H7 (cell line): ENCODE measurements at regions not wholly inside any gene's neighbourhood (a gene's known extent, or its start where the extent isn't known, plus 50 kb on each side); places are given as distances from the start of the nearest gene placed in this dataset.

Source experiments
- DNase-seq: peaks from one replicate; pipeline ENCODE4 v3.0.0; 2012
- H3K27me3 ChIP-seq: 2 replicates; pipeline ENCODE4 v1.6.0; 2011; ENCODE audit warnings: mild to moderate bottlenecking, low read length; ENCODE audit not compliant: control insufficient read depth, insufficient read depth
- H3K36me3 ChIP-seq: replicated peaks from 2 replicates; pipeline ENCODE4 v1.5.1; 2011; ENCODE audit warnings: low read length; ENCODE audit not compliant: control insufficient read depth, insufficient read depth
- H3K4me3 ChIP-seq: 2 replicates; pipeline ENCODE4 v1.5.1; 2011; ENCODE audit warnings: low read depth, mild to moderate bottlenecking, control low read depth, low read length, moderate library complexity; ENCODE audit not compliant: insufficient read depth

GRCh38 chr1:5333291-5333690 is 658.9 kb downstream of the NPHP4 start:
- Histone ChIP-seq H3K4me3 (no peak overlapping the region), H3K36me3 (no peaks in the 10 kb centered on the region), H3K27me3 (no peaks in the 10 kb centered on the region)
- no peak for DNase-seq

GRCh38 chr1:5331101-5331500 is 661.1 kb downstream of the NPHP4 start:
- no peak for DNase-seq
- Histone ChIP-seq H3K36me3 (no peaks in the 10 kb centered on the region), H3K27me3 (no peaks in the 10 kb centered on the region), H3K4me3 (no peak overlapping the region)

- H3K36me3 ChIP-seq = no peaks in the 10 kb centered on the region
- DNase-seq = no peak
- H3K27me3 ChIP-seq = no peaks in the 10 kb centered on the region
- no peak overlapping the region for H3K4me3 ChIP-seq
Observed at GRCh38 chr1:5329068-5329739, 663.0 kb downstream of the NPHP4 start.

GRCh38 chr1:5324883-5325282 is 667.3 kb downstream of the NPHP4 start:
- DNase-seq = no peak
- Histone ChIP-seq H3K36me3 (no peaks in the 10 kb centered on the region), H3K4me3 (no peak overlapping the region), H3K27me3 (no peaks in the 10 kb centered on the region)

- Histone ChIP-seq H3K36me3 (no peaks in the 10 kb centered on the region), H3K4me3 (no peak overlapping the region), H3K27me3 (no peaks in the 10 kb centered on the region; the same call in 1 of the 2 replicates)
- no peak for DNase-seq
Observed at GRCh38 chr1:5318143-5318816, 663.9 kb downstream of the AJAP1 start.

- Histone ChIP-seq H3K27me3 (no peaks in the 10 kb centered on the region; the same call in 1 of the 2 replicates), H3K36me3 (no peaks in the 10 kb centered on the region), H3K4me3 (no peak overlapping the region)
- DNase-seq = no peak
Observed at GRCh38 chr1:5317391-5317790, 663.0 kb downstream of the AJAP1 start.

GRCh38 chr1:5312862-5313261 is 658.5 kb downstream of the AJAP1 start:
- Histone ChIP-seq H3K4me3 (no peak overlapping the region), H3K36me3 (no peaks in the 10 kb centered on the region), H3K27me3 (no peaks in the 10 kb centered on the region; the same call in 1 of the 2 replicates)
- no peak for DNase-seq

GRCh38 chr1:5312293-5312674 is 657.9 kb downstream of the AJAP1 start:
- no peak for DNase-seq
- Histone ChIP-seq H3K27me3 (no peaks in the 10 kb centered on the region; the same call in 1 of the 2 replicates), H3K36me3 (no peaks in the 10 kb centered on the region), H3K4me3 (no peak overlapping the region)

- no peaks in the 10 kb centered on the region; the same call in 1 of the 2 replicates for H3K27me3 ChIP-seq
- no peak overlapping the region for H3K4me3 ChIP-seq
- no peaks in the 10 kb centered on the region for H3K36me3 ChIP-seq
- DNase-seq = no peak
Observed at GRCh38 chr1:5311634-5312292, 657.4 kb downstream of the AJAP1 start.

GRCh38 chr1:5311147-5311546 is 656.7 kb downstream of the AJAP1 start:
- Histone ChIP-seq H3K27me3 (no peaks in the 10 kb centered on the region; the same call in 1 of the 2 replicates), H3K4me3 (no peak overlapping the region), H3K36me3 (no peaks in the 10 kb centered on the region)
- no peak for DNase-seq

- DNase-seq = no peak
- Histone ChIP-seq H3K27me3 (no peaks in the 10 kb centered on the region), H3K36me3 (no peaks in the 10 kb centered on the region), H3K4me3 (no peak overlapping the region)
Observed at GRCh38 chr1:5308249-5308648, 653.8 kb downstream of the AJAP1 start.

GRCh38 chr1:5304702-5305101 is 650.3 kb downstream of the AJAP1 start:
- no peaks in the 10 kb centered on the region for H3K36me3 ChIP-seq
- peaks cover 2% of the 10 kb centered on the region; the same call in 1 of the 2 replicates for H3K27me3 ChIP-seq
- no peak for DNase-seq
- H3K4me3 ChIP-seq = no peak overlapping the region

- no peak overlapping the region for H3K4me3 ChIP-seq
- H3K36me3 ChIP-seq = no peaks in the 10 kb centered on the region
- DNase-seq = no peak
- peaks cover 2% of the 10 kb centered on the region; the same call in 1 of the 2 replicates for H3K27me3 ChIP-seq
Observed at GRCh38 chr1:5298376-5298775, 644.0 kb downstream of the AJAP1 start.

GRCh38 chr1:5297886-5298239 is 643.5 kb downstream of the AJAP1 start:
- DNase-seq = no peak
- Histone ChIP-seq H3K4me3 (no peak overlapping the region), H3K36me3 (no peaks in the 10 kb centered on the region), H3K27me3 (peaks cover 2% of the 10 kb centered on the region; the same call in 1 of the 2 replicates)
